ENCODE measurements at regions not wholly inside any gene's neighbourhood (a gene's known extent, or its start where the extent isn't known, plus 50 kb on each side); places are given as distances from the start of the nearest gene placed in this dataset.
"Not testable (repeated sequence)": the region's sequence is repeated elsewhere in the genome, so short reads cannot be mapped to it uniquely, and the experiment has no call there.

- no peak for DNase-seq
These were observed 1666.1 kb downstream of the SLITRK1 start for GRCh38 chr13:82216165-82216564.

GRCh38 chr13:82214341-82214740 is 1667.9 kb downstream of the SLITRK1 start:
- DNase-seq = no peak

GRCh38 chr13:82206241-82206640 is 1676.0 kb downstream of the SLITRK1 start:
- no peak for DNase-seq

- no peak for DNase-seq
These were observed 1679.9 kb downstream of the SLITRK1 start for GRCh38 chr13:82202398-82202797.

GRCh38 chr13:82196087-82196486 is 1686.2 kb downstream of the SLITRK1 start:
- no peak for DNase-seq

GRCh38 chr13:82187227-82187626 is 1695.0 kb downstream of the SLITRK1 start:
- DNase-seq = no peak

GRCh38 chr13:82176751-82177150 is 1705.5 kb downstream of the SLITRK1 start:
- no peak for DNase-seq

- DNase-seq = no peak
These were observed 1716.7 kb downstream of the SLITRK1 start for GRCh38 chr13:82165396-82166174.

- DNase-seq = not testable (repeated sequence)
These were observed 1717.4 kb downstream of the SLITRK1 start for GRCh38 chr13:82164780-82165395.

GRCh38 chr13:82147526-82147925 is 1734.7 kb downstream of the SLITRK1 start:
- no peak for DNase-seq

GRCh38 chr13:82136880-82137279 is 1745.4 kb downstream of the SLITRK1 start:
- no peak for DNase-seq

GRCh38 chr13:82129281-82129680 is 1753.0 kb downstream of the SLITRK1 start:
- DNase-seq = no peak

- DNase-seq = no peak
These were observed 1763.7 kb downstream of the SLITRK1 start for GRCh38 chr13:82118589-82118988.

- DNase-seq = no peak
These were observed 1765.8 kb downstream of the SLITRK1 start for GRCh38 chr13:82116422-82116989.

GRCh38 chr13:82115391-82115790 is 1766.9 kb downstream of the SLITRK1 start:
- no peak for DNase-seq

- no peak for DNase-seq
These were observed 1755.3 kb upstream of the SPRY2 start for GRCh38 chr13:82096256-82096655.

GRCh38 chr13:82092312-82092711 is 1751.4 kb upstream of the SPRY2 start:
- no peak for DNase-seq

- no peak for DNase-seq
These were observed 1747.9 kb upstream of the SPRY2 start for GRCh38 chr13:82088781-82089180.

- no peak for DNase-seq
These were observed 1735.6 kb upstream of the SPRY2 start for GRCh38 chr13:82076496-82076895.

GRCh38 chr13:82070416-82070815 is 1729.5 kb upstream of the SPRY2 start:
- DNase-seq = no peak

GRCh38 chr13:82062772-82063171 is 1721.8 kb upstream of the SPRY2 start:
- no peak for DNase-seq

GRCh38 chr13:82058364-82058763 is 1717.4 kb upstream of the SPRY2 start:
- no peak for DNase-seq

- DNase-seq = not testable (repeated sequence)
These were observed 1704.4 kb upstream of the SPRY2 start for GRCh38 chr13:82045316-82045715.
